ENCODE measurements at regions not wholly inside any gene's neighbourhood (a gene's known extent, or its start where the extent isn't known, plus 50 kb on each side); places are given as distances from the start of the nearest gene placed in this dataset.

GRCh38 chr21:43301409-43302061 lies 125.4 kb downstream of the SIK1 start:
- no peak overlapping the region for H3K27ac Mint-ChIP-seq
- H3K4me1 Mint-ChIP-seq (ENCODE audit: low read depth): no peaks in the 10 kb centered on the region
- no peak overlapping the region for H3K4me3 Mint-ChIP-seq
- H3K9me3 Mint-ChIP-seq: no peaks in the 10 kb centered on the region
- H3K36me3 Mint-ChIP-seq (ENCODE audit: low read depth): no peaks in the 10 kb centered on the region
- no peak for DNase-seq (ENCODE audit: low spot score)
- H3K27me3 Mint-ChIP-seq (ENCODE audit: low read depth): no peaks in the 10 kb centered on the region

GRCh38 chr21:43300496-43301408 lies 126.2 kb downstream of the SIK1 start:
- Mint-ChIP-seq H3K4me1 (ENCODE audit: low read depth) (no peaks in the 10 kb centered on the region), H3K36me3 (ENCODE audit: low read depth) (no peaks in the 10 kb centered on the region), H3K27me3 (ENCODE audit: low read depth) (peaks cover under 1% of the 10 kb centered on the region), H3K27ac (no peak overlapping the region), H3K4me3 (no peak overlapping the region), H3K9me3 (no peaks in the 10 kb centered on the region)
- no peak for DNase-seq (ENCODE audit: low spot score)

DNA sequence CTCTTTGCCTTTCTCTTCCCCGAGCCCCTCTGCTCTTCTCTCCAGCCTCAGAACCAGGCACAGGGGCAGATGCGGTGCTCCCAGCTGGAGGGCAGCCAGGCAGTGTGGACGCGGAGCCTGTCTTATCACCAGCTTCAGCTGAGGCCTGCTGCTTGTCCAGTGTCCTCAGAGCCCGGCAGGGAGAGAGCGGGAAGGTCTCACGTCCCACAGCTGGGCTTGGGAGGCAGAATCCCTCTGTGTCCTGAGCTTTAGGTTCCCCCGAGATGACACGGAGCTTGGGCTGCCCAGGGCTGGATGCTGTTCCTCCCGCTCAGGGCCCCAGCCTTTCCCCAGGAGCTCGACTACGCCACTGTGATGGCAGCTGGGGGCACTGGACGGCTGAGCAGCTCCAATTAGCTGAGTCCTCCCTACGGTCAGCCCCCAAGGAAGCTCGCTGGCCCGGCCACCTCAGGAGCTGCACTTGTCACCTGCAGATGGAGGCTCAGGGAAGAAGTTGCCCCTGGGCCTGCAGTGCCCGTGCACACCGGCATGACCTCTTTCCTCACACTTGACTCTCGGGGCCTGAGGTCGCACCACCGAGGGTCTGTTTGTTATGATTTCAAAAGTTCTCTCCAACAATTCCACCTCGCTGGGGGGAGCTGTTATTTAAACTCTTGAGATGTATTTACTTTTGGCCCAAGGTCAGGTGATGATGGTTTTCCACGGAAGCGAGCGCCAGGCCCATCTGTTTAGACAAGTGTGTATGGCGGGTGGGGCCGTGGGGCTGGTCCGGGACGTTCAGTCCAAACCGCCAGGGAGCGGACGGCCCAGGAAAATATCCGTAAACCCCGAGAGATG lies 127.3 kb downstream of the SIK1 start:
- H3K27ac Mint-ChIP-seq: no peak overlapping the region
- H3K36me3 Mint-ChIP-seq (ENCODE audit: low read depth): no peaks in the 10 kb centered on the region
- no peaks in the 10 kb centered on the region for H3K9me3 Mint-ChIP-seq
- H3K4me3 Mint-ChIP-seq: no peak overlapping the region
- H3K4me1 Mint-ChIP-seq (ENCODE audit: low read depth): no peaks in the 10 kb centered on the region
- no peak for DNase-seq (ENCODE audit: low spot score)
- peaks cover 3% of the 10 kb centered on the region for H3K27me3 Mint-ChIP-seq (ENCODE audit: low read depth)

GRCh38 chr21:43298546-43299440 lies 128.1 kb downstream of the SIK1 start:
- no peak overlapping the region for H3K4me3 Mint-ChIP-seq
- H3K27ac Mint-ChIP-seq: no peak overlapping the region
- no peak for DNase-seq (ENCODE audit: low spot score)
- H3K9me3 Mint-ChIP-seq: no peaks in the 10 kb centered on the region
- H3K27me3 Mint-ChIP-seq (ENCODE audit: low read depth): peaks cover 3% of the 10 kb centered on the region
- no peaks in the 10 kb centered on the region for H3K36me3 Mint-ChIP-seq (ENCODE audit: low read depth)
- H3K4me1 Mint-ChIP-seq (ENCODE audit: low read depth): no peaks in the 10 kb centered on the region

DNA sequence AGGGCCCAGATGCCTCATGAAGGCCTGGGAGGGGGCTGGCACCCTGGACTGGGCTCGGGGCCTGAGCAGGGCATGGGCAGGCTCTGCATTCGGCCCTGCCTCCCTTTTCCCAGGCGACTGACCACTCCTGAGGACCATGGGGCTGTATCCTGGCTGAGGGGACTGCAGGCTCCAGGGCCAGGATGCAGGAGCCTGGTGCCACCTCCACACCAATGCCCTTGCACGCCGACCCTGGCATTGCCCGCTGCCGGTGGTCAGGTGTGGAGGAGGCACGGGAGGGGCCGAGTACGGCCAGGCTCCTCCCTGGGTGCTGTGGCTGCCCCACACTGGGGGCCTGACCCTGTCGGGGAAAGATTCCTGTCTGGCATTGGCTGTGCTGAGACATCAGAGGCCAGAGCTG lies 128.9 kb downstream of the SIK1 start:
- Mint-ChIP-seq H3K27ac (no peak overlapping the region), H3K27me3 (ENCODE audit: low read depth) (peaks cover 3% of the 10 kb centered on the region), H3K4me3 (no peak overlapping the region), H3K9me3 (no peaks in the 10 kb centered on the region), H3K36me3 (ENCODE audit: low read depth) (no peaks in the 10 kb centered on the region), H3K4me1 (ENCODE audit: low read depth) (no peaks in the 10 kb centered on the region)
- DNase-seq (ENCODE audit: low spot score): no peak

- H3K27ac Mint-ChIP-seq: no peak overlapping the region
- H3K4me3 Mint-ChIP-seq: no peak overlapping the region
- no peaks in the 10 kb centered on the region for H3K4me1 Mint-ChIP-seq (ENCODE audit: low read depth)
- H3K36me3 Mint-ChIP-seq (ENCODE audit: low read depth): no peaks in the 10 kb centered on the region
- no peak for DNase-seq (ENCODE audit: low spot score)
- H3K9me3 Mint-ChIP-seq: no peaks in the 10 kb centered on the region
- peaks cover 3% of the 10 kb centered on the region for H3K27me3 Mint-ChIP-seq (ENCODE audit: low read depth)
Measured at GRCh38 chr21:43297391-43297981, 128.7 kb downstream of the CRYAA start.

DNA sequence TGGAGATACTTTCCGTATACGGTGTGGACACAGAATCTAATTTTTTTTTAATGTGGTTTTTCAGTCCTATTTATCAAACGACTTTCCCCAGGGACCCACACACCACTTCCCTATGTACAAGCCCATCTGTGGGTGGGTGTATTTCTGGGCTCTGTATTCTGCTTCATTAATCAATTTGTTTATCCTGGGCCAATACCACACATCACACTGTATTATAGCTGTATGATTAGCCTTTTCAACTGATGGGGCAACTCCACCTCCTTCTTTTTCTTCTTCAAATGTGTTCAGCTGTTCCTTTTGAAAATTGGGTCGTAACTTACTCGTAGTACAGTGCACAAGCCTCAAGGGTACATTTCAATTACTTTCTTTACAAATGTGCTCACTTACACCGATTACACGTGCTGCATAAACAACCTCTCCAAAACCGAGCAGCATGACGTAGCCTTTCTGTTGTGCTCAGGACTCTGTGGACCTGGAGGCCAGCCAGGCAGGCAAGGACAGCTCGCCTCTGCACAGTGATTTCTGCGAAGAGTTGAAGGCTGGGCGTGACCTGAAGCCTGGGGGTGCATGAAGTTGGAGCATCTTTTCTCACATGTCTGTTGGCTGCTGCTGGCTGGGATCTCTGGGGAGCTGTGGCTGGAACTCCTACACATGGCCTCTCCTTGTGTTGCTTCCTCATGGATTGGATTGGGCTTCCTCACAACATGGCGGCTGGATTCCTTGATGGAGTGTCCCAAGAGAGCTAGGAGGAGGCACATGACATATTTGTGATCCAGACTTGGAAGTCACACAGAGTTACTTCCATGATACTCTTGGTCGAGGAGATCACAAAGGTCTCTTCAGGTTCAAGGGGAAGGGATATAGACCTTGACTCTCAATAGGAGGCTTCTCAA lies 126.5 kb downstream of the CRYAA start:
- Mint-ChIP-seq H3K9me3 (no peaks in the 10 kb centered on the region), H3K4me3 (no peak overlapping the region), H3K4me1 (ENCODE audit: low read depth) (no peaks in the 10 kb centered on the region), H3K36me3 (ENCODE audit: low read depth) (no peaks in the 10 kb centered on the region), H3K27me3 (ENCODE audit: low read depth) (peaks cover 3% of the 10 kb centered on the region), H3K27ac (no peak overlapping the region)
- no peak for DNase-seq (ENCODE audit: low spot score)

GRCh38 chr21:43294194-43294902 lies 125.5 kb downstream of the CRYAA start:
- no peaks in the 10 kb centered on the region for H3K9me3 Mint-ChIP-seq
- H3K27me3 Mint-ChIP-seq (ENCODE audit: low read depth): peaks cover 3% of the 10 kb centered on the region
- no peak overlapping the region for H3K27ac Mint-ChIP-seq
- H3K36me3 Mint-ChIP-seq (ENCODE audit: low read depth): no peaks in the 10 kb centered on the region
- no peak overlapping the region for H3K4me3 Mint-ChIP-seq
- no peaks in the 10 kb centered on the region for H3K4me1 Mint-ChIP-seq (ENCODE audit: low read depth)
- DNase-seq (ENCODE audit: low spot score): no peak

DNA sequence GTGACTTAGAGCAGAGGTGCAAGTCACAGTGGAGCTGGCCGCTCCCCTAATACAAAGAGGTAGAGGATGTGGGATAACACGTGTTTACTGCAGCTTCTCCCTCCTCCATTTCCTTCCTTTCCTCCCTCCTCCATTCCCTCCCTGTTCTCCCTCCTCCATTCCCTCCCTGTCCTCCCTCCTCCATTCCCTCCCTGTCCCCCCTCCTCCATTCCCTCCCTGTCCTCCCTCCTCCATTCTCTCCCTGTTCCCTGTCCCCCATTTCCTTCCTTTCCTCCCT lies 124.0 kb downstream of the CRYAA start:
- Mint-ChIP-seq H3K27ac (no peak overlapping the region), H3K4me1 (ENCODE audit: low read depth) (no peaks in the 10 kb centered on the region), H3K9me3 (no peaks in the 10 kb centered on the region), H3K4me3 (no peak overlapping the region), H3K27me3 (ENCODE audit: low read depth) (peaks cover 3% of the 10 kb centered on the region), H3K36me3 (ENCODE audit: low read depth) (no peaks in the 10 kb centered on the region)
- DNase-seq (ENCODE audit: low spot score): no peak

- Mint-ChIP-seq H3K36me3 (ENCODE audit: low read depth) (no peaks in the 10 kb centered on the region), H3K4me1 (ENCODE audit: low read depth) (peaks cover 1% of the 10 kb centered on the region), H3K9me3 (no peaks in the 10 kb centered on the region), H3K27me3 (ENCODE audit: low read depth) (peaks cover 3% of the 10 kb centered on the region), H3K4me3 (no peak overlapping the region), H3K27ac (no peak overlapping the region)
- DNase-seq (ENCODE audit: low spot score): no peak
Measured at GRCh38 chr21:43292041-43292865, 123.4 kb downstream of the CRYAA start.

DNA sequence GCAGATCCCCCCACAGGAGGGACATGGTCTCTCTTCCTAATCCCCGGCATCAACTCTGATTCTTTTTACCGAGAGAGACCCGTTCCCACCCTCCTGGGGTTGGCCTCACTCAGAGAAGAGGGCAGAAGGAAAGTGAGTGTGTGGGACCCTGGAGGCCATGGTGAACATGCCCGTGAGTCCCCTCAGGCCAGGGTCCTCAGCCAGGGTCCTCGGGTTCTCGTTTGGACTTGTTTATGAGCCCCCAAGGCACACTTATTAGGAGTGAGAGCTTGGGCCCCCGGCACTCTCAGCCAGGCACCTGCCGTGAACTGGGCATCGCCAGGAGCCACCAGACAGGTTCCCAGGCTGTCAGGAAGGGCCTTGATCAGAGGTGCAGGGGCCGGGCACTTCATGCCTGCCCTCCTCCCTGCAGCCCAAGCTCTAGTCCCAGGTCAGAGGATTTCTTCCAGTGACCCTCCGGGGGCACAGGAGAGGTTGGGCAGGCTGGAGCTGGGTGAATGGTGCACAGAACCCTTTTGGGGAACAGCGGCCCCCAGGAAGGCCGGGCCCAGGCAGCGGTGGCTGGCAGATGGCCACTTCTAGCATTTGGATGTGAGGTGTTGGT lies 122.6 kb downstream of the CRYAA start:
- H3K4me3 Mint-ChIP-seq: no peak overlapping the region

More for the DNA sequence above, 122.6 kb downstream of the CRYAA start:
- no peak for DNase-seq (ENCODE audit: low spot score)
- Mint-ChIP-seq H3K4me1 (ENCODE audit: low read depth) (peaks cover 5% of the 10 kb centered on the region), H3K36me3 (ENCODE audit: low read depth) (no peaks in the 10 kb centered on the region), H3K9me3 (no peaks in the 10 kb centered on the region), H3K27me3 (ENCODE audit: low read depth) (peaks cover 3% of the 10 kb centered on the region), H3K27ac (no peak overlapping the region)
